ENCODE measurements at regions not wholly inside any gene's neighbourhood (a gene's known extent, or its start where the extent isn't known, plus 50 kb on each side); places are given as distances from the start of the nearest gene placed in this dataset.
A peak's percentile ranks its signal among the peaks of the same experiment; 100 is the strongest.
"Not testable (repeated sequence)": the region's sequence is repeated elsewhere in the genome, so short reads cannot be mapped to it uniquely, and the experiment has no call there.

DNA sequence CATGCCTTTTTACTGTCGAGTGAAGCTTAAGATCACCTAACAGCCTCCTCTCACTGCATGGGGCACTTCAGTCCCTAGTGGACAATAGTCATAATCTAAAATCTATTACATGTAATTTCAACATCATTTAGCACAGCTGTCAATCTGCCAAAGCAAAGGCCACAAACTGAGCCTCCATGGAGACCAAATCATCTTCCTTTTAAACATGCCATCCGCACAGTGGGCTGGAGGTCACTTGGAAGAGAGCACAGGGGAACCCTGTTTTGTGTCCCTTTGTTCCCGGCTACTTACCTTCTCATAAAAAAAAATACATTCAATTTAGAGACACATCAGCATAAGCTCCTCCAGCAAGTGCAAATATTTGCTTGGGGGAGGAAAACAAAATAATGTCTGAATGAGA lies 167.3 kb downstream of the SQOR start:
- no peak overlapping the region for H3K4me3 ChIP-seq
- H3K27ac ChIP-seq: no peak overlapping the region

DNA sequence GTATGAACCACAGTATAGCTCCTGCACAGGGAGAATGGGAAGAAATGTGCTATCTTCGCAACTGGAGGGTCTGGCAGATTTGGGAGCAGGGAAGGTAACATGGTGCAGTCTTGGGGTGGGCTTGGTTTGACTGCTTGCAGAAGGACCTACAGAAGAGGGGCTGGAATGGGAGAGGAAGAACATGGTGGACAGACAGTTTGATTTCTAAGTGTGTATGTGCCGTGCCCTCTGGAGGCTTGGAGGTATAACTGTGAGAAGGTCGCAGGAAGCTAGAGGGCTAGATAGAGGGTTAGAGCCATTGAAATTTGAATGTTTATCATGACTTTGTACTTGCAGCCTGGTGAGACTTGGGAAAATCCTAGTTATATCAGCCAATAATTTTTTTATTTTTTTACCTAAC lies 169.2 kb downstream of the SQOR start:
- Histone ChIP-seq H3K4me3 (no peak overlapping the region), H3K27ac (no peak overlapping the region)

DNA sequence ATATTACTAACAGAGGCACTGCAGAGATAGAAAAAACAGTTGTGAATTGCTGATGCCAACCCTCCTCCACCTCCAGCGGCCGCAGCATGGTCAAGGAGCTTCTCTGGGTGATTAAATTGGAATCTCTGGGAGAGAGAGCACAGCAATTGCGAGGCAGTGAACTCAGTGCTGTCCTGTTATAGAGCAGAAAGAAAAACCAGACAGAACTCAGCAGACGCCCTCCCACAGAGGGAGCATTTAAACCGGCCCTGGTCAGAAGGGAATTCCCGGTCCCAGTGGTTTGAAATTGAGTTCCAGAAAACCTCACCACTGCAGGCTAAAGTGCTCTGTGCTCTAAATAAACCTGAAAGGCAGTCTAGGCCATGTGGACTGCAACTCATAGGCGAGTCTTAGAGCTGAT lies 175.4 kb downstream of the SQOR start:
- H3K4me3 ChIP-seq: no peak overlapping the region
- H3K27ac ChIP-seq: no peak overlapping the region

DNA sequence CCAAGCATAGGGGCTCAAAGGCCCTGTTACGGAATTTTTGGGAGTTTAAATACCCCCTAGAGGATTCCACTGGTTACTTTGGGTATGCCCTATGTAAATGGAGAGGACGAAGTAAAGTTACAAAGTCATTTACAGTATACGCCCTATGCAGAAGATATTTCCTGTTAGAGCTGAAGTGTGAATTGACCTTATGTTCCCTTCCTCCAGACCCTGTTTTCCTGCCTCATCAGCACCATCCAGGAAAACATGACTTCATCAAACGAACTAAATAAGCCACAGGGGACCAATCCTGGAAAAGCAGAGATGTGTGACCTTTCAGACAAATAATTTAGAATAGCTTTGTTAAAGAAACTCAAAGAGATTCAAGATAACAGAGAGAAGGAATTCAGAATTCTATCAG lies 177.4 kb downstream of the SQOR start:
- no peak overlapping the region for H3K4me3 ChIP-seq
- no peak overlapping the region for H3K27ac ChIP-seq

DNA sequence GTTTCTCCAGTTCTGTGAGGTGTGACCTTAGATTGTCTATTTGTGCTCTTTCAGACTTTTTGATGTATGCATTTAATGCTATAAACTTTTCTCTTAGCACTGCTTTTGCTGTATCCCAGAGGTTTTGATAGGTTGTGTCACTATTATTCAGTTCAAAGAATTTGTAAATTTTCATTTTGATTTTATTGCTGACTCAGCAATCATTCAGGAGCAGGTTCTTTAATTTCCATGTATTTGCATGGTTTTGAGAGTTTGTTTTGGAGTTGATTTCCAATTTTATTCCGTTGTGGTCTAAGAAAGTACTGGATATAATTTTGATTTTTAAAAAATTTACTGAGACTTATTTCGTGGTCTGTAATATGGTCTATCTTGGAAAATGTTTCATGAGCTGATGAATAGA lies 182.7 kb downstream of the SQOR start:
- H3K4me3 ChIP-seq, H3K27ac ChIP-seq: not testable (repeated sequence)

DNA sequence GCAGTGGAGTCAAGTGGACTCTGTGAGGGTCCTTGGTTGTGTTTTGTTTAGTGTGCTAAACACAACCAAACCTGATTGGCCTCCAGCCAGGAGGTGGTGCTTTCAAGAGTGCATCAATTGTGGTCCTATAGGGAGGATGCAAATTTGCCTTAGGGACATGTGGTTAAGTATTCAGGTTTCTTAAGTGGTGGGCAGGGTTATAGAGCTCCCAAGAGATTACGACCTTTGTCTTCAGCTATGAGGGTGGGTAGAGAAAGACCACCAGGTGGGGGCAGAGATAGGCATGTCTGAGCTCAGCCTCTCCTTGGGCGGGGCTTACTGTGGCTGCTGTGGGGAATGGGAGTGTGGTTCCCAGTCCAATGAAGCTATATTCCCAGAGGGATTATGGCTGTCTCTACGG lies 186.6 kb downstream of the SQOR start:
- no peak overlapping the region for H3K27ac ChIP-seq
- no peak overlapping the region for H3K4me3 ChIP-seq

DNA sequence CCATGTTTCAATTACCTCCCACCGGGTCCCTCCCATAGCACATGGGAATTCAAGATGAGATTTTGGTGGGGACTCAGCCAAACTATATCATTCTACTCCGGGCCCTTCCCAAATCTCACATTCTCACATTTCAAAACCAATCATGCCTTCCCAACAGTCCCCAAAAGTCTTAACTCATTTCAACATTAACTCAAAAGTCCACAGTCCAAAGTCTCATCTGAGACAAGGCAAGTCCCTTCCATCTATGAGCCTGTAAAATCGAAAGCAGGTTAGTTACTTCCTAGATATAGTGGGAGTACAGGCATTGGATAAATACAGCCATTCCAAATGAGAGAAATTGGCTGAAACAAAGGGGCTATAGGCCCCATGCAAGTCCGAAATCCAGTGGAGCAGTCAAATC lies 188.1 kb downstream of the SQOR start:
- not testable (repeated sequence) for H3K4me3 ChIP-seq, H3K27ac ChIP-seq

DNA sequence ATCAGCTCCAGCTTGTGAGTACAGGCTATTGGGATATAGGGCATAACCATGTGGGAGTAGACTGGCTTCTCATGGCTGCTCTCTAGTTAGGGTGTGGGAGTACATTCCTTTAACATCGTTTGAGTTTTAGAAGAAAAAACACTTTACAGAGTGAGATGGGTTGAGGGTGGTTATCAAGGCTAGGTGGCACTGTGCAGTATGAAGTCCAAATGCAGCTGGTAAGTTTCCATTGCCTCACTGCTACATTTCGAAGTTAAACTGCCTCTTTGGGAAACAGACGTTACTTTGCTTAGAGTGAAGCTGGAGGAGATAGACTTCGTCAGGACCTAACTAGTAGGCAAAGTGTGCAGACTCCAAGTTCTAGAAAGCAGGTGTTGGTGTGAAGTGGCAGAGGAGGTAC lies 192.4 kb downstream of the SQOR start:
- no peak overlapping the region for H3K4me3 ChIP-seq
- H3K27ac ChIP-seq: no peak overlapping the region

DNA sequence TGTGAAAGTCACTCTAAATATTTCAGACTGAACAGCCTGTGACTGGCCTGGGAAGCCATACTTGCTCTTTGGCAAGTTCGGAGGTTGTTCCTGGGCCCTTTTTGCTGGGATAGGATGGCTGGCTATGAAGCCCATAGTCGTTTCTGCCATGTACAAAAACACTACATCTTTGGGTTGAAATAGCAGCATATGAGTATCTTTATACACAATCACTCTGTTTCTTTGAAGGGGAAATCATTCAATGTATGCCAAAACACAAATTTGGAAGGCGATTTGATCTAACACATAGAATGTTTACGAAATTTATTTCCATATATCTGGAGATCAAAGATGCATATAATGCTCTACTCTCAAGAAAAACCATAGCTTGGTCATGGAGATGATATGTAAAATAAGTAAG lies 192.9 kb downstream of the SQOR start:
- H3K4me3 ChIP-seq: no peak overlapping the region
- H3K27ac ChIP-seq: no peak overlapping the region

DNA sequence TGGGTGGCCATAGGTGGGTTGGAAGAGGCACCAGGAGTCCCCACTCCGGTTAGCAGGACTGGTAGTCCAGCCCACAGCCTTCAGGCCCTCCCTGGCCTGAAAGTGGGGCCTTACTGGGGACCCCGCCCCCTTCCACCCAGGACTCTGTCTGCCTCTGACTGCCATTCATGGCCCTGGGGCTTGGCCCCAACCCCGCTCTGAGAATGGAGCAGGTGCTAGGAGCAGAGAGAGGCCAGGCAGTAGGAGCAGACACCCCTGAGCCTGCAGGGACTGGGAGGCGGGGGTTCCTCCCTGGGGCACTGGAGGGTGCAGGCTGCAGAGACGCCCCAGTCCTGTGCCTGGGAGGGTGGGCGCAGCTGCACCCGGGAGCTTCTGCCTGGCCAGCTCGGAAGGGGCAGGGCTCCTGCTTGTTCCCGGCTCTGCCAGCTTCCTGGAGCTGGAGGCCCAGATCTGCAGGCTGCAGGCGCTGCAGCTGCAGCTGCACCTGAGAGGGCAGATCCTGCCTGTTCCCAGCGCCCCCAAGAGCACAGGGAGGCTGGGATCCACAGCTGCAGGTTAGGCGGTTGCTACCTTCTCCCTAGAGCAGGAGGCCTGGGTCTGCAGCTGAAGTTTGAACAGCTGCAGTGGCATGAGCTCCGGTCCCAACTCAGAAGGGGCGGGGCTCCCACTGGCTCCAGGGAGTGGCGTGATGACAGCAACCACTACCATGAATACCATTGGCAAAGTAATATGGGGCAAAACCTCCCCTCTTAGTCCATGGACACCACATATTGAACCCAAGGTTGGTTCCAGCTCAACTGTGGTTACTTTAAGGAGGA lies 194.7 kb downstream of the SQOR start:
- H3K4me3 ChIP-seq: no peak overlapping the region

DNA sequence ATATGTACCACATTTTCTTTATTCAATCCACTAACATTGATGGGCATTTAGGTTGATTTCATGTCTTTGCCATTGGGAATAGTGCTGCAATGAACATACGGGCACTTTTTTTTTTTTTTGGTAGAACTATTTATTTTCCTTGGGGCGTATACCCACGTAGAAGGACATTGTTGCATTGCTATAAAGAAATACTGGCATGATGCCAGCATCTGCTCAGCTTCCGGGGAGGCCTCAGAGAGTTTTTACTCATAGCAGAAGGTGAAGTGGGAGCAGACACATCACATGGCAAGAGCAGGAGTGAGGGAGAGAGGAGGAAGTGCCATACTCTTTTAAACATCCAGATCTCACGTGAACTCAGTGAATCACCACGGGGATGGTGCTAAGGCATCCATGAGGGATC lies 197.0 kb downstream of the SQOR start:
- H3K27ac ChIP-seq: no peak overlapping the region
- no peak overlapping the region for H3K4me3 ChIP-seq

More for the DNA sequence above, 194.7 kb downstream of the SQOR start:
- H3K27ac ChIP-seq: no peak overlapping the region

DNA sequence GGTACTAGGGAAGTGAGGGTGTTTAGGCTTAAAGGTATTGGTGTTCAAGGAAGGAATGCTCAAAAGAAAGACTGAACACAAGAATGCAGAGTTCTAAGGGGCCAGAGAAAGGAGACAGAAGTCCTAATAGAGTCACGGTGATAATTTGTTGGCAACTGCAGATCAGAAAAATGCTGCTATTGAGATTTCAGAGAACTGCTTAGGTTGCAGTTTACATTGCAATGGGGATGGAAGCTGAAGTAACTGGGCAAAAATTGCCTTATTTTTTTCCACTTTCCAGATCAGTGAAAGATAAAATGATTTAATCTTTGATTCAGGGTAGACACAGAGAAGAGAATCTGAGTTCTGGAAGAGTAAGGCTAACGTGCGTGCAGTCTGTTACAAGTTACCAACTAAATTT lies 199.8 kb downstream of the SQOR start:
- Histone ChIP-seq H3K4me3 (no peak overlapping the region), H3K27ac (no peak overlapping the region)

DNA sequence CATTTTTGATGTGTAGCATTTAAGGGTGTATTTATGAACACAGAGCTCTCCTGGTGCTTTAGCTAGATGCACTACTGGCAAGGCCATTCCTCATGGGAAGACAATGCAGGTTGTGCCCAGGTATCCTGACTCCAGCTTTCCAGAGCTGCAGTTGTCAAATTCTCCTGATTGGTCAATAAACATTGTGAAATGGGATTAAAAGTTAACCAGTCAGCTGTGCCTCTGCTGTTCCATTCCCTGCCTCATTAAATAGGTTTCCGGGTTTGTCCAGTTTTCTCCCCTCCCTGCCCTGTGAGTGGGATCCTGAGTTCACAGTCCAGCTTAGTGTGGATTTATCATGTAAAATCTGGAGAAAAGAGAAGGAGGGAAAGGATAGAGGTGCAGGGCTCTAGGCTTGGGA lies 207.3 kb downstream of the SQOR start:
- H3K27ac ChIP-seq: no peak overlapping the region
- H3K4me3 ChIP-seq: no peak overlapping the region

DNA sequence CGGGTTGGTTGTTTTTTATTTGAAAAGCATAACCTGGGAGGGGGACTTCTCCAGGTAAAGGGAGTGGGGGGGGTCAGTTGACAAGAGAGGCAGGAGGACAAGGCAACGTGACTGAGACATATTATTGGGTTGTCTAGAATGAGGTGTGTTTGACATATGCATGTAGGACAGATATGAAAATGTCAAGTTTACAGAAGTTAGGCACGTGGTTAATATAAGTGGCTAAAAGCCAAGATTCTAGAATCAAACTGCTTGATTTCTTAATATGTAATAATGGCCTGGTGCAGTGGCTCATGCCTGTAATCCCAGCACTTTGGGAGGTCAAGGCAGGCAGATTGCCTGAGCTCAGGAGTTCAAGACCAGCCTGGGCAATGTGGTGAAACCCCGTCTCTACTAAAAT lies 212.8 kb downstream of the SQOR start:
- H3K27ac ChIP-seq: no peak overlapping the region
- no peak overlapping the region for H3K4me3 ChIP-seq

DNA sequence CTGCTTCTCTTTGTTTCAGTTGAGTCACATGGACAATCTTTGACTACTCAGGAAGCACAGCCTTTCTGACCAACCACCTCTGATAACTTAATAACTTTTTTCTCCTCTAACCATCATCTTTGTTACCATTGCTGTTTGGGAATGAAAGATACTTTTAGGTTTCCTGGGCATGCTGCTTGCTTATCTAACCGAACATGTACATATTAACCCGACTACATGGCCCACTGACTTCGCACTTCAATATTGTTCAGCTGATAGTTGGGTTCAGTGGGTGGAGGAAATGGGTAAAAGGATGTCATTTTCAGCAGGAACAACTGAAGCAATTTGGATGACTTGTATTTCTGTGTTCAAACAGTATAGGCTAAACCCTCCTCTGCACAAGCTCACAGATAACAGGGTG lies 214.3 kb downstream of the SQOR start:
- H3K4me3 ChIP-seq: no peak overlapping the region
- no peak overlapping the region for H3K27ac ChIP-seq

DNA sequence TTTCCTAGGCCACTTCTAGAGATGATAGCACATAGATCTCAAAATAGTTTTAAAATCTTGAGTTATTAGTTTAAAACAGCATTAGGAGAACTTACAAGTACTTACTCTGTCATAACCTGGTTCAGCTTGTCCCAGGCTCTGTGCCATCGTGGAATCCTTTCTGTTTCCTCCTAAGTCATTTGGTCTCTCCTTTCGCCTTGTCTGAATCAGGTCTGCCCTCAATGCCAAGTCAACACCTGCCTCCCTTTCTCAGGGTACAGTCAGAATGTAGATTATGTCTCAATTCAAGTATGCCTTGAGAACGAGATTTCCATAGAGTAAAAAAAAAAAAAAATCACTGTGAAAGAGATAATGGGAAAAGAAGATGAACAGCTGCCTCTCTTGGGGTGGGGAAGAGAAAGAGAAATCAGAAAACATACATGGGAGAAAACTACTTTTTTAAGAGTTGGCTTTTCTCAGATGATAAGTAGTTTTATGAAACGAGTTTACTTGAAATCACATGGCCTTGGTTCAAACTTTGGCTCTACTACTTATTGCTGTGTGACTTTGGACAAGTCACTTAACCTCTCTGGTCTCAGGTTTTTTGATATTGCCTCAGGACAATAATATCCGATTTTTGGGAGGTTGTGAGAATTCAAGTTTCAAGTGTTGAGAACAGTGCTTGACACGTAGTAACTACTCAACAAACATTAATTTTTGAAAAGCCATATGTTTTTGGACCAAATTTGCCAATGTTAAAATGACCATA lies 219.8 kb downstream of the SQOR start:
- Histone ChIP-seq H3K27ac (no peak overlapping the region), H3K4me3 (no peak overlapping the region)

DNA sequence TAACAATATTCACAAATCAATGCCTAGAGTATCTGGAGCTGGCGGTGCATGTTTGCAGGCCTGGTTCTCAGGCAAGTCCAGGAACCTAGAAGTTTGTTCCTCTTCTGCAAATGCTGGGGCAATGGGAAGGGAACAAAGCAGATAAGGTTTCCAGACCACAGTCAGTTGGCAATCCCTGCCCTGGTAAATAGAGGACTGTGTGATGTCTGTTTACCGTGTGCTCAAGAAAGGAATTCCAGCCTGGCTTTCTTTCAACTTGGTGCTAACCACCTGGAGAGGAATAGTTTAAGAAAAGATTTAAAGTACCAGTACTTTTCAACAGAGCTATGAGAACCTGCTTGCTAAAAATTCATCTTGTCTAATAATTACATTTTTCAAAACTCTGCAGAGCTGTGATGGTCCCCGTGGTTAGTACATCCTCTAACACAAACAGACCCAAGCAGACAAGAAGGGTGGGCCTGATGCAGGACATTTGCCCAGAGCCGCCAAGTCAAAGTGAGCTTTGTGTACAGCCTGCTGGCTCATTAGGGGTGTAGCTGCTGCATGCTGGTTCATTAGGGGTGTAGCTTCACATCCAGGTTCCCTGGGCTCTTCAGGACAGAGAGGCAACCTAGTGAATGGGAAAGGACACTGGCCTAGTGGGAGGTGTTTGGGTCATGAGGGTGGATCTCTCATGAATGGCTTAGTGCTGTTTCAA lies 220.5 kb downstream of the SQOR start:
- H3K4me3 ChIP-seq: no peak overlapping the region
- peak overlapping the region in 1 of 21 experiments; percentile 48 for H3K27ac ChIP-seq

DNA sequence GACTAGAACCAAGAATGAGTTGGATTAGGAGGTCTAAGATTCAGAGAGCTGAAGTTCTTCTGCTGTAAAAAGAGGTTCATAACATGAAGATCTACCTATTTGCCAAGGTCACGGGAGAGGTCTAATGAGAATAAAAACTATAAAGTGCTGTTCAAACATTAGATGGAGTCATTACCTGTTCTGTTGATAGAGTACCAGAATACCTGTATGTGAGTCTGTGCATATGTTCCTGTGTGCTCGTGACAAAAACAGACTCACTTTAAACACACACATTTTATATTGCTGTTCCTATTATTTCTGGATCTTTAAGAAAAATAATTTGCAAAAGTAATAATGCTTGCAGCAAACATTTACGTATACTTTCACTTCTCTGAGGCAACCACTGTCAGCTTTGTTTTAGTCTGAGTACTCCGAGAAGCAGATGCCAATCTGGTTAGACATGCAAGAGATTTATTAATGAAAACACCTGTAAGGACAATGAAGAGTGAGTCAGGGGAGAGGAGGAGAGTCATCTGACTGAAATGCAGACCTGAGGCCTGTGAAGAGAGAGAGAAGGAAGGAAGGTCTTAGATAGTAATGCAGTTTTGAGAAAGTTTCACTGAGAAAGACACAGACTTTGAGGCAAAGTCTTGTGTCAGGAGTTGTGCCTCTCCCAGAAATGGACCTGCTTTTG lies 221.2 kb downstream of the SQOR start:
- Histone ChIP-seq H3K27ac (peak overlapping the region in 1 of 21 experiments; percentile 48), H3K4me3 (no peak overlapping the region)

DNA sequence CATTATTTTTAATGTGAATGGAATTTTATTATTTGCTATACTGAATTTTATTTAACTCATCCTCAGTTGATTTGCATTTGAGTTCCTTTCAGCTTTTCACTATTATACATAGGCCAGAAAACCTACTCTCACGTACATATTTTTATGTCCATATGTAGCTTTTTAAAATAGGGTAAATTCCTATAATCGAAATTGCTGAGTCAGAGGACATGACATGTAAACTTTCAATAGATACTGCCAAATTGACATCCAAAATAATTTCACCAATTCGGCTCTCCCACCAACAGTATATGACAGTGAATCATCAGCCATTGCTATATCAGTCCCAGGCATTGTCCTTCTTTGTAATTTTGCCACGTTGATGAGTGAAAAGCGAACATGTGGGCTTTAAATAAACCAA lies 222.5 kb downstream of the SQOR start:
- no peak overlapping the region for H3K27ac ChIP-seq
- no peak overlapping the region for H3K4me3 ChIP-seq

DNA sequence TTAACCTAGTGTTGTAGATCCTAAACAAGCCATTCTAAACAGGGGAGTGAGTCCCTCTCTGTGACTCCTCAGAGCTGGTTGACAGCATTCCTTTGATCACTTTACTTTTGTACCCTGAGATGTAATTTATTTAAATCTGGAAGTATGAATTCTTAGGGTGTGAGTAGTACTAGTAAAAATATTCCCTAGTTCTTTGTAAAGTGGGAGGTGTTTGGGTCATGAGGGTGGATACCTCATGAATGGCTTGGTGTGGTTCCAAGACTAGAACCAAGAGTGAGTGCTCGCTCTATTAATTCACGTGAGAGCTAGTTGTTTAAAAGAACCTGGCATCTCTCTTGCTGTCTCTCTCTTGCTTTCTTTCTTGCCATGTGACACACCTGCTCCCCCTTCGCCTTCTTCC lies 223.7 kb downstream of the SQOR start:
- Histone ChIP-seq H3K27ac (no peak overlapping the region), H3K4me3 (no peak overlapping the region)
